Activated CD4-positive, alpha-beta T cell treated with anti-CD3 and anti-CD28 coated beads for 48 hours (primary cell): ENCODE measurements at regions not wholly inside any gene's neighbourhood (a gene's known extent, or its start where the extent isn't known, plus 50 kb on each side); places are given as distances from the start of the nearest gene placed in this dataset.
"Not testable (repeated sequence)": the region's sequence is repeated elsewhere in the genome, so short reads cannot be mapped to it uniquely, and the experiment has no call there.

Experiments
- DNase-seq: peaks from one replicate; pipeline ENCODE4 v3.0.0-alpha.2; 2020

DNA sequence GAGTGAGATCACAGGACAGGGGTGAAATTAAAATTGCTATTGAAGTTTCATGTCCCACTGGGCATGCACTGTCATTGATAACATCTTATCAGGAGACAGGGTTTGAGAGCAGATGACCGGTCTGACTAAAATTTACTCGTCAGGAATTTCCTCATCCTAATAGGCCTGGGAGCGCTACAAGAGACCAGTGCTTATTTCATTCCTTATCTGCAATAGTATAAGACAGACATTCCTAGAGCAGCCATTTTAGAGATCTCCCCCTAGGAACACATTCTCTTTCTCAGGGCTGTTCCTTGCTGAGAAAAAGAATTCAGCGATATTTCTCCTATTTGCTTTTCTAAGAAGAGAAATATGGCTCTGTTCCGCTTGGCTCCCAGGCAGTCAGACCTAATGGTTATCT lies 181.4 kb upstream of the ETV3 start:
- DNase-seq: no peak

DNA sequence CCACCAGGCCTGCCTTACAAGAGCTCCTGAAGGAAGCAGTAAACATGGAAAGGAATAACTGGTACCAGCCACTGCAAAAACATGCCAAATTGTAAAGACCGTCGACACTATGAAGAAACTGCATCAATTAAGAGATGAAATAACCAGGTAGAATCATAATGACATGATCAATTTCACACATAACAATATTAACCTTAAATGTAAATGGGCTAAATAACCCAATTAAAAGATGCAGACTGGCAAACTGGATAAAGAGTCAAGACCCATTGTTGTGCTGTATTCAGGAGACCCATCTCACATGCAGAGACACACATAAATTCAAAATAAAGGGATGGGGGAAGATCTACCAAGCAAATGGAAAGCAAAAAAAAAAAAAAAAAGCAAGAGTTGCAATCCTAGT lies 179.0 kb upstream of the ETV3 start:
- DNase-seq: not testable (repeated sequence)

DNA sequence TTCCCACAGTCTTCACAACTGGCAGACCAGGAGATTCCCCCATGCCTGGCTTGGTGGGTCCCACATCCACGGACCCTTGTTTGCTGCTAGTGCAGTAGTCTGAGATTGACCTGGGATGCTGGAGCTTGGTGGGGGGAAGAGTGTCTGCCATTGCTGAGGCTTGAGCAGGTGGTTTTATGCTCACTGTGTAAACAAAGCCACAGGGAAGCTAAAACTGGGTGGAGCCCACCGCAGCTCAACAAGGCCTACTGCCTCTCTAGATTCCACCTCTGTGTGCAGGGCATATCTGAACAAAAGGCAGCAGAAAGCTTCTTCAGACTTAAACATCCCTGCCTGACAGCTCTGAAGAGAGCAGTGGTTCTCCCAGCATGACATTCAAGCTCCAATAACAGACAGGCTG lies 177.3 kb upstream of the ETV3 start:
- DNase-seq: no peak

DNA sequence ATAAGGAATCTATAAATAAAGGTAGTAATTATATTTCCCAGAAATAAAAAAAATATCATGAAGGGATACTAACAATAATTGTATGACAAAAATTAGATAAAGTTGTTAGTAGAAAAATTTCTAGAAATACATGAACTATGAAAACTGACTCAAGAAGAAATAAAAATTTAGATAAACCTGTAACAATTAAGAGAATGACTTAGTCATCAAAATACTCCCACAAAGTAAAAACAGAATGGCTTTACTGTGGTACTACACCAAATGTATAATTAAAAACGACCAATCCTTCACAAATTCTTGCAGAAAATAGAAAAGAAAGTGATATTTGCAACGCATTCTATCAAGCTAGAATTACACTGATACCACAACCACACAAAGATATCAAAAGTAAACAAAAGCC lies 176.2 kb upstream of the ETV3 start:
- DNase-seq: no peak

DNA sequence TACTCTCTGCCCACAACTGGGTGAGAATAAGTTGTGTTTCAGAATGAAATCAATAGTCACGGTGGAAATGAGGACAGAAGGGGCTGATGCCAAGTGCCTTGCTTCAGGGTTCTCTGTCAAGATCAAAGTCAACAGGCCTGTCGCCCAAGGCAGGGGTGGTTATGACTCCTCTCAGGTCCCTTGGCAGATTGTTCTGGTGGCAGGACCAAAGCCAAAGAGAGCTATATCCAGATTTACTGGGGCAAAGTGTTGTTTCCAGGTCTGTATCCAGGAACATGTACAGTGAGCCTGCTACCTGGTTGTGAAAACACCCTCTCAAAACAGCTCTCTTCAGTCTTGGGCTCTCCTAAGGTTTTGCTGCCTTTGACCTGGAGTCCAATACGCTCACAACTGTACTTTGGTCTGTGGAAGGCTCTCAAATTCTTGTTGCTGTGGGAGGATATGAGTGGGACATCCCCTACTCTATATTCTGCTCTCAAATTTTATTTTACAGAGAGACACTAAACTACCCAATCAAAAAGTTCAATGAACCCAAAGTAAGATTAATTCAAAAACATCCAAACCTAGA lies 175.1 kb upstream of the ETV3 start:
- DNase-seq: no peak

DNA sequence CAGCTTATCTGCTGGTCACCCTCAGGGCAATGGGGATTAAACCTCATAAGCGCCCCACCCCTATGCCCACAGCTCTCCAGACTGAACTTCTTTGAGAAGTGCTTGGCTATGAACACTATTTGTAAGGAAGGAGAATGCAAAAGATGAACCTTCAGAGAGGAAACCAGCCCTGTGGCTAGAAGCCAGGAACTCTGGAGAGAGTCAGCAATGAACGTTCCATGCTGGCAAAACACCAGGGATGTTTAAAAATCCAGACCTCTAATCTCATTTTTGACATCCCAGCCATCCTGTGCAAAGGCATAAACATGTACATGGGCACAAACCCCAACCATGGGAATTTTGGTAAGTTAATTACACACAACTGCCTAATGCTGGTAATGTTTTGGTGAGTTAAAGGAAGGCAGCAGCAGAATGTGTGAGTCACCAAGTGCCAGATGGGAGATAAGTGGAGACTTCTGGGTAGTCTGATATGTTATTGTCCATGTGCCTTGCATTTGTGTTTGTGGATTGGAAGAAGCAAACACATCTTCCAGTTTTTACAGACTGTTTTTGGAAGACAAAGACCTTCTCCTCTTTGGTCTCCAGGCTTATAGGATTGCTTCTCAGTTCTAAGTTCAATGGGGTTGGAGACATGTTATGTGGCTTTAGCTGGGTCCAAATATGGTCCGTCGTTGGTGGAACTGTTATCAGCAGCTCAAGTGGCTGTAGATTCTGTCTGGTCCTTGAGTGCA lies 174.1 kb upstream of the ETV3 start:
- no peak for DNase-seq

DNA sequence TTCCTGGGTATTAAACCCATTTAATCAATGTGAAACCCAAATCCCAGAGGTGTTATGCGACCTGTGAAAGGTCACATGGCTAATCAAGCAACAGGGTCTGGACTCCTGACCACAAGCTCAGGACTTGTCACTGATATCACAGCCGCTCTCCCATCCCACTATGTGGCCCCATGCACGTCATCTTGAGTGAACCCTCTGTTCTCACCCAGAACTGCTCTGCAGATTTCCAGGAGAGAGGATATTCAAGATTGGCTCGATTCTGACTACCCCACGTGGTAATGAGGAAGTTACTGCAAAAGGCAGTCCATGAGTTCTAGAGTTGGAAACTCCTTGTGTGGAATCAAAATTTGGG lies 173.5 kb upstream of the ETV3 start:
- no peak for DNase-seq

DNA sequence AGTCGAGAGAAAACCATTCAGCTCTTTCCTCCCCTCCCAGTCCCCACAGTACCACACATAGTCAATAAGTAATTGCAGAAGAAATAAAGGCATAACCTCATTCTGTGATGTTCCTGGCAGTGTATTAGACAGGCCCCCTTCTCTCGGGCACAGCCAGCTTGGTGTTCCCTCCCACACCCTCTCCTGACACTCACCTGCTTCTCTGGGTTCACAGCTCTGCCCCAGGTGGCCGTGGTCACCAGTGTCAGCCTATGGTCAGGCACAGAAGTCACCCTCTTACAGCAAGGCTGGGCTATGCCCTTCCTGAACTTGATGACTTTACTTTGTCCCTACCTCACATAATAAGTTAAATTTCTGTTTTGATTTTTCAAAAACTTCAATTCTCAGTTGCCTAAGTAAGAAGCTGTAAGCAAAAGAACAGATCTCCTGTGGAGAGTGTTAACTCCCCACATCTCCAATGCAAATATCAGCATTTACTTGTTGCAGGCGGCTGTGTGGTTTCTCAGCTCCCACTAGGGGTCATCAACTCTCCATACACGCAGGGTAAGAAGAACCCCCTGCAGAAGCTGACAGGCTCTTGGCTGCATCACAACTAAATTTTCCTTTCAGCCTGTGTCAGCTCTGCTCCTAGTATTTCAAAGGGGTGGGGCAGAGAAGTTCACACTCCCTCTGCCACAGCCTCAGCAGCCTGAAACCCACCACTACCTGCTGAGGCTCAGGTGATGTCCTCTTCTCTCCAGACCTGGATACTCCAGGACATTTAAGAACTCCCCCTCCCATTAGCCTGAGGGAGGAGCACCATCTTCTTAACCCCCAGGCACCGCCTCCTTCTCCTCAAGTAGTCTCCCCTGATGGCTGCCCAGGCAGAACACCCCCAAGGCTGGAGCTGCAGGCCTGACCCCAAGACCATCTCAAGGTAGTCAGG lies 172.9 kb upstream of the ETV3 start:
- DNase-seq: not testable (repeated sequence)

DNA sequence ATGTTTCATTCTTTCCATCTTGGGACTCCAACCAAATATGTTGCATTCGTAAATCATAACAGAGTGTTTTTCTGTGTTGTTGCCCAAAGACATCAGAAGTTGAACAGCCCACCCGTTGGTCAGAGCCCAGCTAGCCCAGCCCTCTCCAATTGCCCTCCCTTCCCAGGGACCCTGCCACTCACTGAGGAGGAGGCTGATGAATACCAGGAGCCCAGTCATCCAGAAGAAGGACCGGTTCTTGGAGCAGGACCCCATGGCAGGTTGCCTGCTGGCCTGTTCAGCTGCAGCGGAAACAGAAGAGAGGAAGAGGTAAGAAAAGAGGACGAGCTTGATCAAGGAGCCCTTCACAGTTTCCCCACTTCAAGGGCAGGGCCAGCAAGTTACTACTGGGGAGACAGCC lies 172.2 kb upstream of the ETV3 start:
- DNase-seq: no peak

DNA sequence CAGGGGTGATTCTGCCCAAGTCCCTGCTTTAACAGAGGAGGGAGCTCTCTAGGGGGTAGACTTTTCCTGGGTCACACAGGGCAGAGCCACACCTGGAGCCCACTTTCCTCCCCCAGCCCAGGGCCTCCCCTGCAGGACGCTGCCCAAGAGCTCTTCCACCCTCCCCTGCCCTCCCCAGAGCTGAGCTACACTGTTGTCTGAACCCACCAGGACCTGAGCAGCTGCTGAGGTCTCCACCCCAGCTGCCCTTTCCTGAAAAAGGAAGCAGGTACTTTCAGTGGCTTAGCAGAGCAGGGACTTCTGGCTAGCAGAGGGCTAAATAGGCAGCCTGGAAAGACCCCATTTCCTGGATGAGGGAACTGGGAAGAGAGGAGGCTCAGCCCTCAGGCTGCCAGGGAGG lies 169.3 kb upstream of the ETV3 start:
- no peak for DNase-seq

DNA sequence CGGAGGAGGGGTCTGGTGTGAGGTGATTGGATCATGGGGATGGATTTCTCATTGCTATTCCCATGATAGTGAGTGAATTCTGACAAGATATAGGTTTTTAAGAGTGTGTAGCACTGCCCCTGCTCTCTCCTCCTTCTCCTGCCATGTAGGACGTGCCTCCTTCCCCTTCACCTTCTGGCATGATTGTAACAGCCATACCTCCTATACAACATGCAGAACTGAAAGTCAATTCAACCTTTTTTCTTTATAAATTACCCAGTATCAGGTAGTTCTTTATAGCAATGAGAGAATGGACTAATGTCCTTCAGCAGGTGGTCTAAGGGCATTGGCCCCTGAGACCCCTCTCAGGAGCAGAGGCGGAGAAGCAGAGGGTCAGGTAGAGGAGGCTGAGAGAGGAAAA lies 168.7 kb upstream of the ETV3 start:
- DNase-seq: no peak

DNA sequence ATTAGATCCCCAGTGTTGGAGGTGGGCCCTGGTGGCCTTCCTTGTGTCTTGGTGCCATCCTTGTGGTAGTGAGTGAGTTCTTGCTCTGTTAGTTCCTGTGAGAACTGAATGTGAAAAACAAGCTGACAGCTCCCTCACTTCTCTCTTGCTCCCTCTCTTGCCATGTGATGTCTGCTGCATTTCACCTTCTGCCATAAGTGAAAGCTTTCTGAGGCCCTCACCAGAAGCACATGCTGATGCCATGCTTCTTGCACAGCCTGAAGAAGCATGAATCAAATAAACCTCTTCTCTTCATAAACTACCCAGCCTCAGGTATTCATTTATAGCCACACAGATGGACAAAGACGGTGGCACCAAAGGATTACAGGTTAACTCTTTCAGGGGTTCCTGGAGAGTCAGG lies 166.1 kb upstream of the ETV3 start:
- no peak for DNase-seq

DNA sequence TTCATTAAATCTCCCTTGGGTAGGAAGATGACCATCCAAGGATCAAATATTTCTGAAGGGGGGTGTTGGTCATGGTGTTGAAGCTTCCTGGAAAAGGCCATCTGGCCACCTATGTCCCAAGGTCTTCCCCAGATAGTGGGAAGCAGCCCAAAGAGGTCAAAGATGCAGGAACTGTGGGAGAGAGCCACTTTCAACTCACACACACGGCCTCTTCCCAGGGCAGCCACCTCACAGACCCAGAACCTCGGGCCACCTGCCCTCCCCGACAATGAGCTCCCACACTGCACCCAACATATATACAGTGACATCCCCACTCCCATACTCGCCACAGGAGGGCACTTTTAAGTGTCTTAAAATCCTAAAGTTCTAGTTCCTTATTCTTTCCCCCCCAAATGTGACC lies 164.5 kb upstream of the ETV3 start:
- DNase-seq: no peak

DNA sequence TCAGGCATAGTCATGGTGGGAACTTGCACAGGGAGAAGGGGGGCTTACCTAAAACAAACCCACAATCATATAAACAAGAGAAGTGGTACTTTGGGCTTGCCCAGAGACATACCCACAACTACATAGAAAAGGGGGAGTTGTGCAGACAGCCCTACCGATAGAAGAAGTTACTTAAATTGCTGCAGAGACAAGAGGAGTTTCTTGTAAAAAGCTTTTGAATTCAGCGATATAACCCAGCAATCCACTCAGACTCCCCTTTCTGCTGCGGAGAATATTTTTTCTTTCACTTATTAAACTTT lies 164.0 kb upstream of the ETV3 start:
- DNase-seq: no peak

DNA sequence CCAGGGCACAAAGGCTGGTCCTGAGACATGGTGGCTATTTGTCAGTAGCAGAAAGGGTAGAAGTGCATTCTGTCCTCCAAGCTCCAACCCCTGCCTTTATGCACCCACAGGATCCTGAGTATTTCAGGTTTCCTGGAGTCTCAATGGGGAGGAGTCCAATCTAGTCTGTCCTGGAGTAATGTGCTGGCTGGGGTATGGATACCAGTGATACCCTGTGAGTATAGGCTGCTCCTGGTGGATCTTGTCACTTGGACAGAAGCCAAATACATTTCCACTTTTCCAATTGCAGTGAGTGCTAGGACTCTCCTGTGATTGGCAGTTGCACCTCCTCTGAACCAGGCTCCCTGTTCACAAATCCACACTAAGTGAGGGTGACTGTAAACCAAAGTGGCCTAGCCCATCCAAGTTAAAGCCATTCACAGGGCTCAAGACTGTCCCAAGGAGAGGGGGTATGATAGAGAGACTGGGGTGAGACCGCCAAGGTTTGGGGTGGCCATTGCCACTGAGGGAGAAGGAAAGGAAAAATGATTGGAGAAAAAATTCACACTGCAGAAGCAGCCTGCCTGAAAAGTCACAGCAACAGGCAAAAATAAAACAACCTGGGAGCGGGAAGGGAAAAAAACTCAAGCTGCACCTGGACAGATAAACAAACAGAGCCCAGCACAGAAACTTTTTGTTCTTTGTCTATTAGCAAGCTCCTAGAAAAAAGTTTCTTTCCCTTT lies 163.4 kb upstream of the ETV3 start:
- DNase-seq: no peak

DNA sequence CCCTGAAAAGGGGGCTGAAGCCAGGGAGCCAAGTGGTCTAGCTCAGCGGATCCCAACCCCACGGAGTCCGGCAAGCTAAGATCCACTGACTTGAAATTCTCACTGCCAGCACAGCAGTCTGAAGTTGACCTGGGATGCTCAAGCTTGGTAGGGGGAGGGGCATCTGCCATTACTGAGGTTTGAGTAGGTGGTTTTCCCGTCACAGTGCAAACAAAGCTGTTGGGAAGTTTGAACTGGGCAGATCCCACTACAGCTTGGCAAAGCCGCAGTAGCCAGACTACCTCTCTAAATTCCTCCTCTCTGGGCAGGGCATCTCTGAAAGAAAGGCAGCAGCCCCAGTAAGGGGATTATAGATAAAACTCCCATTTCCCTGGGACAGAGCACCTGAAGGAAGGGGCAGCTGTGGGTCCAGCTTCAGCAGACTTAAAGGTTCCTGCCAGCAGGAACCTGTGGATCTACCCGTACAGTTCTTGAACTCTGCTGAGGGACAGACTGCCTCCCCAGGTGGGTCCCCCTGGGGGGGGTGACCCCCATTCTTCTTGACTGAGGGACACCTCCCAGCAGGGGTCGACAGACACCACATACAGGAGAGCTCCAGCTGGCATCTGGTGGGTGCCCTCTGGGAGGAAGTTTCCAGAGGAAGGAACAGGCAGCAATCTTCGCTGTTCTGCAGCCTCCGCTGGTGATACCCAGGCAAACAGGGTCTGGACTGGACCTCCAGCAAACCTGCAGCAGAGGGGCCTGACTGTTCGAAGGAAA lies 156.4 kb upstream of the ETV3 start:
- DNase-seq: not testable (repeated sequence)

DNA sequence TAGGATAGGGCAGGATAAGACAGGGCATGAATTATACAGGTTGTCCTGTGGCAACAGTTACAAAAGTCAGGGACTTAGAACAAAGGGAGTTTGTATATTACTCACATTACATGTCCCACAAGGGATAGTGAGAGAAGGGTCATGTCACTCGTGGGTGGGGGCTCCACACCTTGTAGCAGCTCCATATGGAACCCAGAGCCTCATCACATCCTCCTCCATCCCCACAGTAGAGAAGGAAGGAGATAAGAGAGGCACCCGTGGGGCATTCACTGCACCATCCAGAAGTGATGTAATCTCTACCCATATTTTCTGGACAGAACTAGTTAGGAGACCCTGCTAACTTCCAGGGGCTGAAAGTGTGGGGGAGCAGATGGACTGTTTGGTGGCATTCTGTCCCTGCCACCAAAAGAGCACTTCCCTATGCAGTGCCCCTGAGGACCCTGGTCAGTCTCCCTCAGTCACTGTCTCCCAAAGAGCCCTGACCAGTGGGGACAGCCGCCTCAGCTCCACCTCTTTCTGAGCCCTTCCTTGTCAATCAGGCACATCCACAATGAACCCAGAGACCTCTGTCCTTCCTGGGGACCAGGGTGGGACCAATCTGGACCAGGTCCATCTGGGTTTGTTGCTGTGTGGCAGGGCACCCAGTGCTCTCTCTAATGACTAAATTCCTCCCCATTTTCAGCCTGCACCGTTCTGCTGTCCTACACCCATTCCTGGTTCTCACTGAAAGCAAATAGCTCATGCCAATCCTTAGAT lies 154.8 kb upstream of the ETV3 start:
- no peak for DNase-seq

DNA sequence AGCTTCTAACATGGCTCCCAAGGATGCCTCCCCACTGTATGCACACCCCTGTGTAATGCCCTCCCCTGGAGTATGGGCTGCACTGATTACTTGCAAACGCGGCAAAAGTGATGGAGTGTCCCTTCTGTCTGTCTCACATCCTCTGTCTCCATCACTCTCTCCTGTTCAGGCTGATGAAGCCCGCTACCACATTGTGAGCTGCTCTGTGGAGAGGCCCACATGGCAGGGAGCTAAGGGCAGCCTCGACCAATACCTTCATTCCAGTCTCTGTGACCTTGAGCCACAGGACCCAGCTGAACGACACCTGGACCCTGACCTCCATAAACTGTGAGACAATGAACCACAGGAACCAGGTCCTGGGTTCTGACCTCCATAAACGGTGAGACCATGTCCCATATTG lies 154.1 kb upstream of the ETV3 start:
- DNase-seq: no peak

DNA sequence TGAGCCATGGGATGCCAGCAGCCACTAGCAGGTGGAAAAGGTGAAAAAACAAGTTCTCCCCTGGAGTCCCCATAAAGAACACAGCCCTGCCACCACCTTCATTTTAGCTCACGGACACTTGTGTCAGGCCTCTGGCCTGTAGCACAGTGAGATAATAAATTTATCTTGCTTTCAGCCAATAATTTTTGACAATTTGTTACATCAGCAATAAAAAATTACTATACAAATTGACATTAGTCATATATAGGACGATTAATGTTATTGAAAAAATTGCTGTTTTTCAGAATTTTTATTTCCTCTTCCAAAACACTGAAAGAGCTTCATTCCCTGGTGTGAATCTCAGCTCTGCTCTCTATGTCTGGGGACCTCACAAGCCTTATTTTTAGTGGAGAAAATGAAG lies 152.9 kb upstream of the ETV3 start:
- no peak for DNase-seq

DNA sequence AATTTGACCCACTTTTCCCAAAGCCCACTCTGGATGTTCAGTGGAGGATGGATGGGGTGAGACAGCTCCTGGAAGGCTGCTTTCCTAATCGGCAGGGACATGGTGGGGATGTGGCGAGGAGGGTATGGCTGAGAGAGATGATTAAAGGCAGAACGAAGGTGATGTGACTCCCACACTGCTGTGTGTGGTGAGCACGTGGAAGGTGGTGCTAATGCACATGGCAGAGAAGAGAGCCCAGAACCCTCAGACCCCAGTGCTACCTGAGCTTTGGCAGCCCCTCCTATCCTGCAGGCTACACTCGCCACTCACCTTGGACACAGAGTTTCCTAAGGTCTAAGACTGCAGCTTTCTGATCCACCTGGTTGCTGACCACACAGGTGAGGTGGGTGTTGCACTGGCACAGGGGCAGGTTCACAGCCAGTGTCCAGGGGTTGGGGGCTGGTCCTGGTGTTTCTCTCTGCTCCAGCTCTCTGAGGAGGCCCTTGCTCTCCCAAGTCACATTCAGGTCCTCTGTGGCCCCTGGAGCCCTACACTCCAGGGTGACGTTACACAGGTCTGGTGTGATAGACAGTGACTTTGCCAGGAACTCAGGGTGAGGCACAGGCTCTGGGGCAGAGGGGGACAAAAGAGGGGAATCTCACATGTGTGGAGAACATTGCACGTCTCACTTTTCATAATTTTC lies 151.4 kb upstream of the ETV3 start:
- DNase-seq: no peak

DNA sequence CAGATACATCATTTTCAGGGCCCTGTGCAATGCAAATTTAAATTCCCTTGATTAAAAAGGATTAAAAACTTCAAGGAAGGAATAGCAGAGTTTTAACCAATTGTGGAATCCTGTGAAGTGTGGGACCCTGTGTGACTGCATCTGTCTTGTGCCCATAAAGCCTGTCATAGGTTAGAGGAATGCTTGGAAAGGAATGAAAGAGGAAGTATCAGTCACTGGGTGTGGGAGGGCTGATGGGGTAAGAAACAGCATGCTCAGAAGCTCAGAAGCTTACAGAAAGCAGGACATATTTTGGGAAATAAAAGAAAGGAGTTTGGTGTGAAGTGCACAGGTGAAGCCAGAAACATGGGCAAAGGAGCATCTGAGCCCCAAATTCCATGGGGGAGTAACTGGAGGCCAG lies 150.8 kb upstream of the ETV3 start:
- no peak for DNase-seq

DNA sequence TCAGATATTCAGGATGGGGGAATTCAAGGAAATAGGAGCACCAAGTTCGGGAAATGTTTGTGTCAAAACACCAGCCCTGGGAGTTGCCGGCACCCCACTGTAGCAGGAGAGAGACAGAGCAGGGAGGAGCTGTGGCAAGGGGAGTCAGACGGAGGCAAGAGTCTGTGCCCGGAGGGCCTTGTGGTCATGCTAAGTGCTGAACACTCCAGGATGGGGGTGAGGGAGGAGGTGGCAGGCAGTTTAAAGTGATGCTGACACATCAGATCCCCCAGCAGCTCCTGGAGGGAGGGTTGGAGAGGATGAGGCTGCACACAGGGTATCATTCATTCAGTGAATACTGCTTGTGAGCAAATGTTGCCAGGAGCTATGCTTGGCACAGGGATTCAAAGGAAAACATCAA lies 150.3 kb upstream of the ETV3 start:
- no peak for DNase-seq
